HEK293T (cell line): ENCODE measurements at regions not wholly inside any gene's neighbourhood (a gene's known extent, or its start where the extent isn't known, plus 50 kb on each side); places are given as distances from the start of the nearest gene placed in this dataset.
"Not testable (repeated sequence)": the region's sequence is repeated elsewhere in the genome, so short reads cannot be mapped to it uniquely, and the experiment has no call there.

Experiments used
- CTCF ChIA-PET: fragments of 350-600 bp; formaldehyde crosslinking; extraction: SDS; loops from one replicate; lab custom pipeline; 2021; ENCODE audit warnings: antibody characterized with exemption, inconsistent platforms; lab: Yijun Ruan, JAX
- POLR2A ChIA-PET: fragments of 350-600 bp; formaldehyde crosslinking; extraction: SDS; loops from one replicate; lab custom pipeline; 2020; ENCODE audit warnings: antibody characterized with exemption, inconsistent platforms; lab: Yijun Ruan, JAX
- DNase-seq: peaks from one replicate; pipeline ENCODE4 v3.0.0; 2012; ENCODE audit warnings: mixed read lengths; ENCODE audit errors: extremely low spot score
- ARNT ChIP-seq: fragments of 450-650 bp; IDR thresholded peaks from 2 replicates; pipeline ENCODE4 v1.6.1; 2017; ENCODE audit warnings: mild to moderate bottlenecking
- BHLHE40 ChIP-seq: fragments of 450-650 bp; IDR thresholded peaks from 2 replicates; pipeline ENCODE4 v1.6.1; 2016; ENCODE audit warnings: mild to moderate bottlenecking, moderate library complexity, borderline replicate concordance
- CTBP1 ChIP-seq: fragments of 450-650 bp; IDR thresholded peaks from 2 replicates; pipeline ENCODE4 v1.6.1; 2016; ENCODE audit warnings: borderline replicate concordance
- ELF4 ChIP-seq: fragments of 450-650 bp; IDR thresholded peaks from 2 replicates; pipeline ENCODE4 v1.6.1; 2017; ENCODE audit warnings: antibody characterized with exemption
- FOXA1 ChIP-seq: fragments of 450-650 bp; IDR thresholded peaks from 2 replicates; pipeline ENCODE4 v1.6.1; 2016; ENCODE audit warnings: mild to moderate bottlenecking
- FOXK2 ChIP-seq: fragments of 450-650 bp; IDR thresholded peaks from 2 replicates; pipeline ENCODE4 v1.6.1; 2016; ENCODE audit warnings: mild to moderate bottlenecking
- FOXM1 ChIP-seq: fragments of 450-650 bp; IDR thresholded peaks from 2 replicates; pipeline ENCODE4 v1.6.1; 2017; ENCODE audit warnings: mild to moderate bottlenecking, borderline replicate concordance
- HDGF ChIP-seq: fragments of 450-650 bp; IDR thresholded peaks from 2 replicates; pipeline ENCODE4 v1.6.1; 2017; ENCODE audit warnings: antibody characterized with exemption, borderline replicate concordance
- L3MBTL2 ChIP-seq: fragments of 450-650 bp; conservative IDR thresholded peaks from 2 replicates; pipeline ENCODE4 v1.6.1; 2016; ENCODE audit warnings: mild to moderate bottlenecking
- LEF1 ChIP-seq: fragments of 450-650 bp; IDR thresholded peaks from 2 replicates; pipeline ENCODE4 v1.6.1; 2017; ENCODE audit warnings: mild to moderate bottlenecking, borderline replicate concordance
- NFRKB ChIP-seq: fragments of 450-650 bp; IDR thresholded peaks from 2 replicates; pipeline ENCODE4 v1.6.1; 2016; ENCODE audit warnings: mild to moderate bottlenecking, moderate library complexity
- PKNOX1 ChIP-seq: fragments of 450-650 bp; IDR thresholded peaks from 2 replicates; pipeline ENCODE4 v1.6.1; 2016
- SP1 ChIP-seq: fragments of 450-650 bp; IDR thresholded peaks from 2 replicates; pipeline ENCODE4 v1.6.1; 2017
- SUZ12 ChIP-seq: fragments of 450-650 bp; IDR thresholded peaks from 2 replicates; pipeline ENCODE4 v1.6.1; 2016; ENCODE audit warnings: mild to moderate bottlenecking
- TARDBP ChIP-seq: fragments of 450-650 bp; IDR thresholded peaks from 2 replicates; pipeline ENCODE4 v1.6.1; 2016
- ZNF384 ChIP-seq: fragments of 450-650 bp; IDR thresholded peaks from 2 replicates; pipeline ENCODE4 v1.6.1; 2016

- no peak for TF ChIP-seq LEF1
- no peak for TF ChIP-seq TARDBP
- TF ChIP-seq ZNF384: no peak
- no peak for TF ChIP-seq FOXK2
- TF ChIP-seq SP1: no peak
- no peak for TF ChIP-seq FOXM1
- TF ChIP-seq BHLHE40: no peak
- no peak for TF ChIP-seq NFRKB
- no peak for TF ChIP-seq CTBP1
- no peak for TF ChIP-seq SUZ12
- POLR2A ChIA-PET: no interaction called here
- no peak for DNase-seq
- CTCF ChIA-PET: no interaction called here
Measured at GRCh38 chr19:32068793-32069192, 276.6 kb upstream of the ZNF507 start.

DNA sequence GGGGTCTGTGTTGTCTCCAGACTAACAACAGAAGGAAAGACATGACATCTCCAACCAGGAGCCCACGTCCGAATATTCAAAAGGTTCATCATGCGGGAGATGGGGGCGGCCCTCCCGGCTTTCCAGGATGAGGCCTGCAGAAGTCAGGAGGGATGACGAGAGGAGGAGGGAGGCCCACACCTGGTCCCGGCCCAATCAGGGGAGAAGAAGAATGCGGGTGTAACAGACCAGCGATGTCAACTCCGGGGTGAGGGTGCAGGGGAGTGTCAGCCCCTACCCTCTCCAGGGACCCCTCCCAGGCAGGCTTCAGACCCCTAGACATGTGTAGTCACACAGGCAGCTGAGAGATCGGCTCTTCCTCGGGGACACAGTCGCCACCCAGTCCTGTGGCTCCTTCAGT is 275.3 kb upstream of the ZNF507 start:
- TF ChIP-seq ELF4 (no peak), TARDBP (no peak), FOXA1 (no peak), LEF1 (no peak), SP1 (no peak)
- POLR2A ChIA-PET: no interaction called here
- CTCF ChIA-PET: no interaction called here
- no peak for DNase-seq

DNA sequence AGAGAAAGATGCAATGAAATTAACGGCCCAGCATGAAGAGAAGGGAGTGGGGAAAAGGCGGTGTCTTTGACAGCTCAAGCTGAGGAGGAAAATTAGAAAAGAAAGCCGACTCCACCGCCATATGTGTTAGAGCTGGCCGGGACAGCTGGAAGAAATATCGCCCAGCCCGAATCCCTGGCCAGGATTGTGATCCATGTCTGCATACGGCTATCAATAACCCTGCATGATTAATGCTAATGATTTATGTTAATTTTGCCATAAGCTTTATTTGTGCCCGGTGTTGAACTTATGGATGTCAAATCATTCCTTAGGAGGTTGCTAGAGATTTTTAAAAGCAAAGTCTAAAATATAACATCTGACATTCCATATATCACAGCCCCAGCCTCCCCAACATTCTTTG is 263.4 kb upstream of the ZNF507 start:
- CTCF ChIA-PET: no interaction called here
- no peak for TF ChIP-seq PKNOX1
- no peak for TF ChIP-seq BHLHE40
- TF ChIP-seq ARNT: no peak
- no peak for TF ChIP-seq ELF4
- TF ChIP-seq FOXA1: no peak
- no peak for TF ChIP-seq HDGF
- TF ChIP-seq SP1: no peak
- TF ChIP-seq CTBP1: no peak
- no peak for TF ChIP-seq TARDBP
- TF ChIP-seq SUZ12: no peak
- POLR2A ChIA-PET: no interaction called here
- no peak for DNase-seq

GRCh38 chr19:32084756-32085363 is 260.6 kb upstream of the ZNF507 start:
- CTCF ChIA-PET, POLR2A ChIA-PET, DNase-seq: not testable (repeated sequence)

GRCh38 chr19:32091241-32091640 is 254.2 kb upstream of the ZNF507 start:
- ChIA-PET CTCF (interaction anchor here (0.7 kb wide), 1 partner anchor 1429 kb away, joined by 3 read pairs; no protein-coding TSS in a partner anchor), POLR2A (no interaction called here)
- no peak for DNase-seq
- TF ChIP-seq CTBP1 (no peak), L3MBTL2 (no peak), LEF1 (no peak)

GRCh38 chr19:32097011-32097410 is 248.4 kb upstream of the ZNF507 start:
- TF ChIP-seq ARNT: no peak
- TF ChIP-seq CTBP1: no peak
- no peak for TF ChIP-seq ELF4
- TF ChIP-seq SP1: no peak
- no peak for TF ChIP-seq FOXA1
- no peak for TF ChIP-seq LEF1
- TF ChIP-seq NFRKB: no peak
- no peak for TF ChIP-seq PKNOX1
- no peak for TF ChIP-seq ZNF384
- TF ChIP-seq FOXK2: no peak
- no peak for TF ChIP-seq FOXM1
- no peak for TF ChIP-seq TARDBP
- no peak for TF ChIP-seq SUZ12
- TF ChIP-seq BHLHE40: no peak
- no peak for TF ChIP-seq HDGF
- no peak for TF ChIP-seq L3MBTL2
- CTCF ChIA-PET: no interaction called here
- DNase-seq: no peak
- POLR2A ChIA-PET: no interaction called here

DNA sequence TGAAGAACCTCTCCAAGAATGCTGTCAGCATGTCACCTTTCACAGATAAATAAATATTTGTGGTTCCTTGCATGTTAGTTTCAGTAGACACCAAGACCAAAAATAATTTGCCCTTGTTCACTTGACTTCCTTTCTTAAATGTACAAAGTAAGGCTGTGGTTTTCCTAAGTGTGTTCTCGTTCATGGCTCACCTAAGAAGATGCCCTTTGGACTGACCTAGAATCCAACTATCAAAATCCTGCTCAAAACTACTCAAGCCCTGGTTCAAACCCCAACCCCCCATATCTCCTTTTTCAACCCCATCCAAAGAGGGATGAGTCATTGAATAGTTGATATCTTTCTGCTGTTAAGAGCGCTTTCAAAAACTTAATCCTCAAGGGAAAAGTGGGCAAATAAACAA is 247.8 kb upstream of the ZNF507 start:
- no peak for DNase-seq
- CTCF ChIA-PET: no interaction called here
- TF ChIP-seq BHLHE40 (no peak), FOXM1 (no peak), NFRKB (no peak), FOXA1 (no peak), HDGF (no peak), SP1 (no peak), L3MBTL2 (no peak), SUZ12 (no peak), ELF4 (no peak), TARDBP (no peak)
- POLR2A ChIA-PET: no interaction called here

DNA sequence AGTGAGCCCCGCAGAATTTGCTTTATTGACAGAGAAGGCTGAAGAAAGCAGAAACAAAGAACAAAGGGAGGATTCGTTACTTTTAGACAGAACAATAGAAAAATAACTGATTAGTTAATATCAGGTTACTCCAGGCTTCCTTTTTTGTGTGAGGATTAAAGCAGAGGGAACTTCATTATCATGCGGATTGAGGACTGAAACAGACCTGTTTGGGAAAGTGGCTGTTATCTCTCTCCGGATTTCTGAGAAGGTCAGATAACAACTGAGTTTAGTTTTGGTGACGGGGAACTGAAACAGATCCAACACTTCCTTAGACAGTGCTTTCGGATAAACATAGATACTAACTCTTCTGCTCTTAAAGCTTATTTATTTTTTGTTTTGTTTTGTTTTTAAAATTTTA is 246.4 kb upstream of the ZNF507 start:
- CTCF ChIA-PET: no interaction called here

More for the DNA sequence above, 246.4 kb upstream of the ZNF507 start:
- POLR2A ChIA-PET: no interaction called here
- DNase-seq: no peak
- TF ChIP-seq HDGF: no peak
- no peak for TF ChIP-seq SUZ12
- no peak for TF ChIP-seq ELF4
- no peak for TF ChIP-seq L3MBTL2
- no peak for TF ChIP-seq FOXA1
- no peak for TF ChIP-seq NFRKB
- TF ChIP-seq ZNF384: no peak
